LNCaP clone FGC (cell line): ENCODE measurements at regions not wholly inside any gene's neighbourhood (a gene's known extent, or its start where the extent isn't known, plus 50 kb on each side); places are given as distances from the start of the nearest gene placed in this dataset.

Experiments used
- DNase-seq: peaks from one replicate; pipeline ENCODE4 v3.0.0-alpha.2; 2011; ENCODE audit warnings: low read depth
- H3K4me3 ChIP-seq: 2 replicates; pipeline ENCODE4 v1.5.1; 2011; ENCODE audit warnings: mild to moderate bottlenecking, low read depth, low read length, control low read depth
- CTCF ChIP-seq: IDR thresholded peaks from 2 replicates; pipeline ENCODE4 v1.5.1; 2012; ENCODE audit warnings: mild to moderate bottlenecking; ENCODE audit not compliant: control insufficient read depth, insufficient read depth; ENCODE audit errors: extremely low read depth

GRCh38 chr1:81437213-81437612 lies 363.5 kb upstream of the ADGRL2 start:
- TF ChIP-seq CTCF, result no peak

GRCh38 chr1:81435175-81435574 lies 365.6 kb upstream of the ADGRL2 start:
- TF ChIP-seq CTCF, result no peak
- no peak for DNase-seq
- H3K4me3 ChIP-seq, result no peak overlapping the region

More at GRCh38 chr1:81437213-81437612, 363.5 kb upstream of the ADGRL2 start:
- H3K4me3 ChIP-seq, result no peak overlapping the region
- DNase-seq, result no peak

GRCh38 chr1:81433676-81434075 lies 367.1 kb upstream of the ADGRL2 start:
- no peak for TF ChIP-seq CTCF
- DNase-seq, result no peak
- H3K4me3 ChIP-seq, result no peak overlapping the region

GRCh38 chr1:81432654-81433109 lies 368.1 kb upstream of the ADGRL2 start:
- TF ChIP-seq CTCF, result no peak
- DNase-seq, result no peak
- H3K4me3 ChIP-seq, result no peak overlapping the region

GRCh38 chr1:81432059-81432458 lies 368.7 kb upstream of the ADGRL2 start:
- no peak for TF ChIP-seq CTCF
- DNase-seq, result no peak
- no peak overlapping the region for H3K4me3 ChIP-seq

- DNase-seq, result no peak
- no peak for TF ChIP-seq CTCF
- no peak overlapping the region for H3K4me3 ChIP-seq
These were observed 369.1 kb upstream of the ADGRL2 start for GRCh38 chr1:81431624-81432000.

GRCh38 chr1:81430955-81431623 lies 369.6 kb upstream of the ADGRL2 start:
- DNase-seq, result no peak
- TF ChIP-seq CTCF, result no peak
- H3K4me3 ChIP-seq, result no peak overlapping the region
